Activated naive CD4-positive, alpha-beta T cell treated with Interleukin-2 at 50 U/mL for 16 hours (primary cell): ENCODE measurements at regions not wholly inside any gene's neighbourhood (a gene's known extent, or its start where the extent isn't known, plus 50 kb on each side); places are given as distances from the start of the nearest gene placed in this dataset.

Experiments
- DNase-seq: peaks from one replicate; pipeline ENCODE4 v3.0.0-alpha.2; 2020

DNA sequence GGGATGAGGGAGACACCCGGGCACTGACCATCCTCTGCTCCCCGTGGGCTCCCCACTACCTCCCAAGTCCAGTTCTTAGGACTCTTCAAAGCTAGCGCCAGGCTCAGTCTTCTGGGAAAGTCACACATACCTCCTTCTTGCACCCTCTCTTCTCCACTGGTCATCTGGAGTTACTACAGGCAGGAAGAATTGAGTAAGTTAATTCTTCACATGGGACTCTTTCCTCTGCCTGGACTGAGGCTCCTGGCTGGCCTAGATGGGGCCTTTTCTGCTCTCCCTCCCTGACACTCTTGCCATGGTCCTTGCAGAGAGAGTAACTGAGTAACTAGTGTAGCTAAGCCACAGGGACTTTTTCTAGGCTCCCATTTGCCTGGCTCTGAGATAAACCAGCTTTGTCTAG, 96.5 kb upstream of the CELF4 start:
- no peak for DNase-seq

DNA sequence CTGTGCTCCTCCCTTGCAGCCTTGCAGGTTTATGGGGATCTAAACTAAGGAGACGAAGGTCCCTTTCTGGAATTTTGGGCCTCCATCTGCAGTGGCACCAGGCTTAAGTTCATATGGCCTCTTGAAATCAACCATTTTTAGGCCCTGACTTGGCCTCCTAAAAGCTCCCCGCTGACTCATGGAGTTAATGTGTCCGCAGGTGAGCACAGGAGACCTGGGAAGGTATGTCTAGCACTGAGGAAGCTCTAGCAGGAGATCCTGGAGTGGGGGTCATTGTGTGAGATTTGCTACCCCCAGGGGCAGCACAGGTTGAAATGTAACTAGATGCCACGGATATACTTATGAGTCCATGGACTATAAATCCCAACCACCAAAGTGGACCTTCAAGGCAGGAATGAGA, 95.9 kb upstream of the CELF4 start:
- no peak for DNase-seq

DNA sequence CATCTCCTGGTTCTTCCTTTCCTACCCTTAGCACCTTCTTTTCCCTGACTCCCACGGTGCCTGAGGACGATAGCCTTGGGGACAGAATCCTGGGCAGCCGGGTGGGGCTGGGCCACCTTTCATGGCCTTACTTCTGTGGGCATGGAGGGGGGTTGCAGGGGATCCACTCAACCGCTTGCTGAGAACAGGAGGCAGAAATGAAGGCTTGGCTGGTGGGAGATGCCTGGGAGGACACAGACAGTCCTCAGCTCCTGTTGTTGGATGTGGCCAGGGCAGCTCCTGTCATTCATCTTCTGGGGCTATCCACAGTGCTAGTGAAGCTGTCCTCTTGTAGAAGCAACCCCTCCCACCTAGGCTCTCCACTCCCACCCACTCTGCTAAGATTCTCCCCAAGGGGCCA, 95.5 kb upstream of the CELF4 start:
- no peak for DNase-seq

DNA sequence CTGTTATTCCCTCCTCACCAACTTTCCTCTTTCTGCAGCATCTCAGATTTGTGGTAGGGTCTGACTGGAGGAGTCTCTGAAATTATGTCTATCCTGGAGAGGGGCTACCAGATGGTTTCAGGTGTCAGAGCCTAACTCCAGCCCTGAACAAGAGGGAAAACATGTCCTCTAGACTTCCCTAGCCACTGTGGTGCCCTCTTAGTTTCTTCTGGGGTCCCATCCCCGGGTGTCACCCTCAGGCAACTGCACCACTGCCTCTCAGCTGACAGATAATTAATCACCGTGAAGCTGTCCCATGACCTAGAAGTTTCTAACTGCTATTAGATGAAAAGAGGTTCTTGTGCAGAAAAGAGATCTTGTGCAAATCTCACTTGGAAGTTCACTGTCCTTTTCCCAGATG, 95.1 kb upstream of the CELF4 start:
- DNase-seq: no peak

DNA sequence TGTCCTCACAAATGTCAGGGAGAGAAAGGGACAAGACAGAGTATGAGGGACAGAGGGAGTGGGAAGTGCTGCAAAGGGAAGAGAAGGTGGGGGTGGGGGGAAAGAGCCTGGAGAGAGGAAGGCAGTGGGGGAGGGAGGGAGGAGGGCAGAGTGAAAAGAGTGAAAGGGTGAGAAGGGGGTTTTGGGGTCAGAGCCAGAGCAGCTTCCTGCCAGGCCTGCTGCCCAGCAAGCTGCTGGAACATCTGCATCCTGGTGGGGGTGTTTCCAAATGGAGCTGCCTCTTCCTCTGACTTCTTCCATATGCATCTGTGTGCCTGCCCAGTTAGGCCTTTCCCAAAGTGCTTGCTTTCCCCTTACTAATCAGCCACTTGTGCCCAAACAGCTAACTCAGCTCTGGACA, 94.3 kb upstream of the CELF4 start:
- DNase-seq: no peak

DNA sequence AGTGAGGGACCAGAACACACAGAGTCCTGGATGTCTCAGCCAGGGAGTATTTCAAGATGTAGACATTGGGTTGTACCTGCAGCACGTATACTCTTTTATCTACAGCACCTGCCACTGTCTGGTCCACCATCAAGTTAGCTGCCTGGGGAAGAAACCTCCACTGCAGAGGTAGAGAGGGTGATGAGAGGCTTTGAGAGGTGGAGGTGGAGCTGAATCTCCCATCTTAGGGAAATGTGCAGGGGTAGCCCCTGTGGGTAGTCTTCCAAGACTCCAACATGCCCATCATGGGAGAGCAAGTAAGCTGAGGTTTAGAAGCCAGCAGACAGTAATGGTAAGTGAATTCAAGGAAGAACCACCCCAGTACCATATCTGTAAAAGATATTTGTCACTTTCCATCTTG, 93.3 kb upstream of the CELF4 start:
- DNase-seq: no peak

DNA sequence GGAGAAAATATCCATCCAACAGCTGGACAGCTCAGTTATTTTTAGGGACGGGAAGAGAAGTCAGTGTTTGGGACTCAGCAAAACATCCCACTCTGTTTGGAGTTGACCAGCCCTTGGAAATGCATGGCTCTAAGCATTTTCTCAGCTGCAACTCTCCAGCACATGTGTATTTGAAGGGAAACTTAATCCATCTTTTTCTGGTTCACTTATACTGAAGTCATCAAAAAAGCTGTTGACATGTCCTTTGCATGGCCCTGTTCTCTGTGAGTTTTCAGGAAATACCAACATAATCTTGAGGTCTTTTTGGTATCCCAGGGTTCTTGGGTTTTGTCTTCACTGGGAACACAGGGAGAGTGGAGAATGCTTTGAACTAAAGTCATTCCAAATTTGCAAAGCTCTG, 91.9 kb upstream of the CELF4 start:
- no peak for DNase-seq

DNA sequence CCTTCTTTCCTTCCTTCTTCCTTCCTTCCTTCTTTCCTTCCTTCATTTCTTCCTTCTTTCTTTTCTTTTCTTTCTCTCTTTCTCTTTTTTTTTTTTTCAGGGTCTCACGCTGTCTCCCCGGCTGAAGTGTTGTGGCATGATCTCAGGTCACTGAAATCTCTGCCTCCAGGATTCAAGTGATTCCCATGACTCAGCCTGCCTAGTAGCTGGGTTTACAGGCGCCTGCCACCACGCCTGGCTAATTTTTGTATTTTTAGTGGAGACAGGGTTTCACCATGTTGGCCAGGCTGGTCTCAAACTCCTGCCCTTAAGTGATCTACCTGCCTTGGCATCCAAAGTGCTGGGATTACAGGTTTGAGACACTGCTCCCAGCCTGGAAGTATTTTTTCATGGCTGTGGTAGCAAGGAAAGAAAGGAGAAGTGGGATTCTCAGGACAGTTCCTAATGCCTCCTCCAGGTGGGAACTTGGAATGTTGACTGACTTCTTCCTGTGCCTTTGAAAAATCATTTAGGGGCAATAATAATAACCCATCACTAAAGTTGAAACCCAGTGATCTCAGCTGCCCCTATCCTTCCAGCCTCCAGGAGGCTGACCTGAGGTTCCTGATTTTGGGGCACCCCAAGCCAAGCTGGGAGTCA, 89.3 kb upstream of the CELF4 start:
- DNase-seq: no peak

DNA sequence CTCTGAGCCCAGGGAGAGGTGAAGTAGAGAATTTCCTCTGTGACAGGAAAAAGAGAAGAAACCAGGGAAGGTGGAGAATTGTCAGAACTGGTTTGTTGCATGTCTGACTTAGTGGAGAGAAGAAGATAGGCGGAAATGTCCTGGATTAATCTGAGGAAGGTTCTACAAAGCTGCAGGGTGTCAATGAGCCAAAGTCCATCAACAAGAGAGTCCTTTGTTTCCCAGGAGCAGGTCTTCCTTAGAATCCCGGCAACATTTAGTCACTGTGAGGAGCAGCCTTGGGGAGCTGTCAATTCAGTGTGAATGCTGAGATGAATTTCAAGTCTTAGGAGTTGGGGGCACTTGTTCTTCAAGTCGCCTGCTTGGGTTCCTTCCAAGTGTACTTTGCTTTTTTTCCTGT, 88.4 kb upstream of the CELF4 start:
- DNase-seq: no peak

DNA sequence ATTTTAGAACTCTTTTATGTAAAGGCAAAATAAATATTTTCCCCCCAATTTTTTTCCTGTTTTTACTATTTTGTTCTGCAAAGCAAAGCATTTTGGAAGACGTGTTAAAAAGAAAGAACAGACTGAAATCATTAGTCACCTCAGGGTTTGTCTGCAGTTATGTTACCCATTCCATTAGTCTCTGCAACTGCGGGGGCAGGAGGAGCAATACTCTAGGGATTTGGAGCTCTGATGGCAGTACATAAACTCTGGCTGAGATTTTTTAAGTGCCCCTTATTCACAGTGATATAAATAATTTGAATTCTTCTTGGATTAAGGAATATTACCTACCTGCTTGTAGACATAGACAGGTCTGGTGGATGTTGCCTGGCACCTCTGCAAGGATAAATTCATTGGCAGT, 88.0 kb upstream of the CELF4 start:
- no peak for DNase-seq

DNA sequence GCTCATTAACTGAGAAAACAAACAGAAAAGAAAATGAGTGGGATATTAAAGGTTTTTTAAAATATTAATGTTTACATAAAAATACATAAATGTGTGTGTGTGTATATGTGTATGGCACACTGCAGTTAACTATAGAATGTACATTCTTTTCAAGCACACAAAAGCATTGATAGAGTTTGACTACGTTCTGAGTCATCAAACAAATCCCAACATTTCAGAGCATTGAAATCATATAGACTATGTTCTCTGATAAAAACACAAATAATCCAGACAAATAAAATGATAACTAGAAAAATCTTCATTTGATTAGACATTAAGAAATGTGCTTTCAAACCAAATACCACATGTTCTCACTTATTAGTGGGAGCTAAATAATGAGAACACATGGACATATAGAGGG, 84.3 kb upstream of the CELF4 start:
- DNase-seq: no peak

DNA sequence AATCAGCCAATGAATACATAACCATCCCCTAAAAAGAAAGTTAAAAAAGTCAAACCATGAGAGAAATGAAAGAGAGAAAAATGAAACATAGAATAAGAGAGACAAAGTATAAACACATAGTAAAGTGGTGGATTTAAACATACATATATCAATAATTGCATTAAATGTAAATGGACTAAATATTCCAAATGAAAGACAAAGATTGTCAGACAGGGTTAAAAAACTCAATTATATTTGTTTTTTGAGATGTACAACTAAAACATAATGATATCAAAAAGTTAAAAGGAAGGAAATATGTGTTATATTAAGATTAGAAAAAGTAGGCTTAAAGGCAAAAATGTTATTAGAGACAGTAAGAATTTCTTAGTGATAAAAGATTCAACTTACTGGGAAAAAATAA, 83.8 kb upstream of the CELF4 start:
- no peak for DNase-seq

DNA sequence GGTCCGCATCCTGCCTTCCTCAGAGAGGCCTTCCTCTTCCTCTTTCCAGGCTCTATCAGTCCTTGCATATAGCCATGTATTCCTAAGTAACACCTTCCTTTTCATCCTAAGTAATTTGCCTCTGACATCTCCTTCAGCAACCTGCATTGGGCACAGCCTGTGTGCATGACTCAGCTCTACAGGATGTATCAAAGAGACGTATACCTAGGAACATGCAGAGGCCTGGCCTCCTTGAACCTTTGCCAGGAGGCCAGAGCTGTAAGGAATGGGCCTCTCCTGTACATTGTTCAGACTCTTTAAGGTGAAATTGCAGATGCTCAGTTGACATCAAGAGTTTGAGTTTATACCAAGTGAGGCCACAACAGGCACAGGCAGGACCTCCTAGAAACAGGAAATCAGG, 76.0 kb upstream of the CELF4 start:
- DNase-seq: no peak

DNA sequence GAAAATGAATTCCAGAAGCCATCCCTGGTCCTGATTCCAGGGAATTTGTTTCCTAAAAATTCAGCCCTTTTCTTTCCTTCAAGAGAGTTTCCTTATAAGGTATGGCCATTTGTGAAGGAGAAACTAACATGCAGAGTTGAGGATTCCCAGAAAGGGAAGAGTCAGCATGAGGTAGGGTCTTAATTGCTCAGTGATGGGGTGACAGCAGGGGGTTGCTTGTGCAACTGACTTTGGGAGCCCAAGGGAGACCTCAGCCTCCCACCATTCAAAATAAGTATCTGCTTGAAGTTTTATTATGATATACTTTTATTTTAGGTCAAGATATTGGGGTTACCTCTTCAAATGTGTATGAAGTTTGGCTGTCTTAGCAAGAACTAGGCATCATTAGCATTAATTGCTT, 74.9 kb upstream of the CELF4 start:
- DNase-seq: no peak

DNA sequence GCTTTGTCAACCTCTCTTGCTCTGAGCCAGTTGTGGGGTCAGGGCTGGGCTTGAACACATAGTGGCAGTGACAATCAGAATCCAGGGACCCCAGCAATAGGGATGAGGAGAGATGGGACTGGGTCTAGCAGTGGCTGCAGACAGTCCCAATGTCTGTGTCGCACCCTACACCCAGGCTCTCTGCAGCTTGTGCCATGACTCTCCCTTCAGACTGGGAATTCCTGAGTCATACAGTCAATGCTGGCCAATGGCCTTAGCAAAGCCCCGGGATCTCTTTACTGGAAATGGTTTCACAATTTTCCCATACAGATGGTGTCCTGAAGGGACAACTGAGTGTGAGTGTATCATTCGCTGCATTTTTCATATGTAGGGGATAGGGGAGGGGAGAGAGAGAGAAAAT, 74.2 kb upstream of the CELF4 start:
- no peak for DNase-seq

DNA sequence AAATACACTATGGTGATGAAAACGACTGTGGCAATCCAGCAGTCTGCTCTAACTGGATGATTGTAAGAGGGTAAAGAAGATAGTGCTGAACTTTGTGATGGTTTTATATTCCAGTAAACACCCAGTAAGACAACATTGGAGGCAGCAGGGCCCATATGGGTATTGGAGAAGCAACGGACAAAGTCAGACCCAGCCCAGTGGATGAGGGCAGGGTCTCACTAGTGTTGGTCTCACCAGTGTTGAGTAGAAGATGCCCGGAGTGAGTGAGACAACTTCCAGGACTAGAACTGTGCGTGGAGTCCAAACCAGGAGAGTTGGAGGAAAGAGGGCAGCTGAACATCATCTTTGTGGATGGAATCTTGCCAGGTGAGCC, 71.9 kb upstream of the CELF4 start:
- DNase-seq: no peak

DNA sequence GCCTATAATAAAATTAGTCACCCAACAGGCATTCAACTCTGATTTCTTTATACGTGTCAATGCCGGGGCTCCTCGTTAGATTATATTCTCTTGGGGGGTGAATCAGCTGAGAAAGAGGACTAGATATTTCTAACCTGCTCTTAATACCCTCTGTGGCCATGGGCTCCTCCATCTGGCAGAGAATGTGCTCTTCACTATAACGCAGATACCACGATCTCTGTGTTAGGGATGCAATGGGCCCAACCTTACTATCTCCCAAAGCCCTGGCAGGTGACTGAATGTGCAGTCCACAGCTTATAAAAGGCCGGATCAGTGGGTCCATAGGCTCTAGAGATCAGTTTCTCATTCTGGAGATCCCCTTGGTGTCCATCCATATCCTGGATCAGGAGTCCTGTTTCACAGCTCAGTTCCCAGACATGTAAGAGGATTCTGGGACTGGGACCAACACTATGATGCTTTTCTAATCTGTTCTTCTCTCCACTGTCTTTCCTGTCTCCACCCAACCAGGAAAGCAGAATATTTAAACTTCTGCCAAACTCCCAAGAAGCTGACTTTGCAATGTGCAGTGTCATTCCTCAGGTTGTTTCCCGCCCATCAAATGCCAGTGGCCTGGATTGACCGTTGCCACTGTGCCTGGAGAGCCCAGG, 71.4 kb upstream of the CELF4 start:
- DNase-seq: no peak

DNA sequence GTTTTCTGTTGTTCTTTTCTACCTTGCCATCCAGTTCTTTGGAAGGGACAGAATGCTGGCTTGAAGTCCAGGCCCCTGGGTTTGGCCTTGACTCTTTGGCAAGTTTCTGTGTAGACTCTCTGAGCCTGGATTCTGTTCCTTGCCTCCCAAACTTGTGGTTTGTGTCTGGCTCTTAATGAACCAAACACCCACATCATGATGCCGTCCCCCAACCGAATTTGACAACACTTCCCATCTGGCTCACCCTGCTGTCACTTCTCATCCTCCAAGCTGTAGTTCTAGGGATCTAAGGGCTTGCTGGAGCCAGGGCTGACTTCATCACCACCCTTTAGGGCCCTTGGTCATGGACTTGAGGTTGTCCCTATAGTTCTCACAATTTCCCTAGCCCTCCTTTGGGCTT, 68.9 kb upstream of the CELF4 start:
- DNase-seq: no peak

DNA sequence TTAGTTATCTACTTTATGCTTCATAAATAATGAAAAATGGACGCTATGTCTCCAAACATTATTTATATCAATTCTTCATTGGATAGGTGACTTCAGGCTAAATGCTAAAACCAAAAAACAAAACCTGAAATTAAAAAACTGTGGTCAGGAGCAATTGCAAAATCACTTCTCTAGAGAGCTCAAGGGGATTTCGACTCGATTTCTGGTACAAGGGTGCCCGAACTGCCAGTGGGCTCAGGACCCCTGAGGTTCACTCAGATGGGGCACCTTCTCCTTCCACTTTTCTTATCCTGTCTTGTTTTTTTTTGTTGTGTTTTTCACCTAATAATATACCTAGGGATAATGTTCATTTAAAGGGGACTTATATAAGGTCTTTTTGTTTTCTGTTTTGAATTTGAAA, 65.8 kb upstream of the CELF4 start:
- DNase-seq: no peak

DNA sequence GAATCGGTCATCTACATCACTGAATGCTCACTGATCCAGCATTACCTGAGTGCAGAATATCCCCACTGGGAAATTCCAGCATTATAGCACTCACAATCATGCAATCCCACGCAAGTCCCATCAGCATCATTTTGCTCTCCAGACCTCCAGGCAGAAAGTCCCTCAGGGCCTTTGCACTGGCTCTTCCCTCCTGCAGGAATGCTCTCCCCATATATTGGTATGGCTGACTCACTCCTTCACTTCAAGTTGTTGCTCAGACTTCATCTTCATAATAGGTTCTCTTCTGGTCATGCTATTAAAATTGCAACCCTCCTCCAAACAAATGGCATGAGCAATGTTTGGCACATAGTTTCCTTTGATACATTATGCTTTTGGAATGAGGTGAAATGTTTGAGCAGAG, 64.7 kb upstream of the CELF4 start:
- no peak for DNase-seq

DNA sequence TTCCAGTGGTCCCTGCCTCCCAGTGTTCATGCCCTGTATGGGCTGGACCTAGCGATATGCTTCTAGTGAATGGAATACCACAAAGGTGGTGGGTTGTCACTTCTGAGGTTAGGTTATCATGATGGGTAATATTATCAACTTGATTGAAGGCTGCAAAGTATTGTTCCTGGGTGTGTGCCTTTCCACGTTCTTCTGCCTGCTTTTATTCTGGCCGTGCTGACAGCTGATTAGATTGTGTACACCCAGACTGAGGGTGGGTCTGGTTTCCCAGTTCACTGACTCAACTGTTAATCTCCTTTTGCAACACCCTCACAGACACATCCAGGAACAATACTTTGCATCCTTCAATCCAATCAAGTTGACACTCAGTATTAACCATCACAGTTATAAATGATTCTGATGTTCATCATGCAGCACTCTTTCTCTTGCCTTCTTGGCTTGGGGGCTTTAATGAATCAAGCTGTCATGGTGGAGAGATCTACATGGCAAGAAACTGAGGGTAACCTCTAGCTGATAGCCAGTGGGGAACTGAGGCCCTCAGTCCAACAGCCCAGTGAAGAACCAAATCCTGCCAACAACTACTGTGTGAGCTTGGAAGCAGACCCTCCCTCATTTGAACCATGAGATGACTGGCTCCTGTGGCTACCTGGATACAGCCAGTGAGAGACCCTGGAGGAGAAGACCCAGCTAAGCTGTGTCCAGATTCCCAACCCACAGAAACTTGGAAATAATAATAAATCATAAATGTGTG, 63.0 kb upstream of the CELF4 start:
- DNase-seq: no peak

DNA sequence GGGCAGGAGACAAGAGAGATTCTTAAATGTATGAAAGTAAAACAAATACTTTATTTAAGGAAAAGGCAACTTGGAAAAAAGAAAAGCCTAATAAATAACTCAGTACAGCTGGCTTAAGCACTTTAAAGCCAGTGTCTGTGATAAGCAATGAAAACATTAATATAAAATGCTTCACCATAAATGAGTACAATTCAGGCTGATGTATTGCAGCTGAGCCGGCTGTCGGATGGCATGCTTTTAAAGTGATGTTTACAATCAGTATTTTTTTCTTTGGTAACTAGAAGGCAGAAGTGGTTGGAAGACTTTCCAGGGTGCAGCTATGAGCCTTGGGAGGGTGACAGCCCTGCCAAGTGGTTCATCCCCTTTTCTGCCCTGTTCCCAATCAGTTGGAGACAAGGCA, 58.7 kb upstream of the CELF4 start:
- no peak for DNase-seq

DNA sequence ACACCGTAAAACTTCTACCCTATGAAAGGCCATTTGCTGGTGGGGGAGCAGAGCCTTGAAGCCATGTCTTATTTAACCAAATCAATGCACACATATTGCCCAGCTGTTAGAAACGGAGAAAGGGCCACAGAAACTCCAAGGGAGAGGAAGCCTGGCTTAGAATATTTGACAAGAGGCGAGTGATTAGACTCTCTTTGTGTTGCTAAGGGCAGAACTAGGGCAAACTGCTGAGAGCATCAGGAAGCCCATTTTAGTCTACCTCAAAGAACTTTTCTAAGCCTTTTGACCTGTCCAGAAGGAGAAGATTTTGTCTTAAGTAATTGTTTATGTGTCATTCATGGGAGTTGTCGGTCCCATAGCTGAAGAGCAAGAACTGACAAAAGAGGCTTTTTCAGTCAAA, 54.4 kb upstream of the CELF4 start:
- no peak for DNase-seq

DNA sequence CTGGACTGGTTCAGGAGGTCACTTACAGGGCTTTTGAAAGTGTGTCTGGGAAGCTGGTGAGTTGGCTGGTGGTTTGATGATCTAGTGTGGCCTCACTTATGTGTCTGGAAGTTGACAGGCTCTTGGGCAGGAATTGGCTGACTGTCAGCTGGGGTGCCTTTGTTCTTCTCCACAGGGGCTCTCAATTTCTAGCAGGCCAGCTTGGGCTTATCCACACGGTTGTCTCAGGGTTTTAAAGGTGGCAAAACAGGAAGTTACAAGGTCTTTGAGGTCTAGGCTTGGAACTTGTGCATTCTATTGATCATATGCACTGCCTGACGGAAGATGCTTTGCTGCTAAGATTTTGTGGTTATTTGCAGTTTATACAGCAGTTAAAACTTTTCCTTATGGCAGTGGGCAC, 52.0 kb upstream of the CELF4 start:
- DNase-seq: no peak
